GM12878 (cell line): ENCODE measurements at regions not wholly inside any gene's neighbourhood (a gene's known extent, or its start where the extent isn't known, plus 50 kb on each side); places are given as distances from the start of the nearest gene placed in this dataset.

ENCODE experiments used
- ATAC-seq: fragments of 200-7000 bp; cut with Tn5 transposase; 3 replicates; pipeline ENCODE4 v1.9.1; 2020; ENCODE audit warnings: mild to moderate bottlenecking, moderate library complexity
- BruUV-seq: library from RNA; stranded (reverse); fragments of 400-500 nt; replicated peaks from 2 replicates; lab custom pipeline; 2021; lab: Mats Ljungman, UMichigan
- CTCF ChIA-PET: fragments of 300-600 bp; sonication (Branson Sonifier 250); formaldehyde crosslinking; extraction: SDS; loops from one replicate; lab custom pipeline; 2021; ENCODE audit warnings: inconsistent platforms; lab: Yijun Ruan, JAX
- POLR2A ChIA-PET: fragments of 350-600 bp; formaldehyde crosslinking; extraction: SDS; loops from one replicate; lab custom pipeline; 2021; ENCODE audit warnings: inconsistent platforms; lab: Charles Lee
- RAD21 ChIA-PET: fragments of 300-600 bp; sonication (Branson Sonifier 250); formaldehyde crosslinking; loops from one replicate; lab custom pipeline; 2023; ENCODE audit warnings: antibody characterized with exemption; ENCODE audit not compliant: unreplicated experiment; lab: Charles Lee
- SMC1A ChIA-PET: fragments of 300-600 bp; sonication (Branson Sonifier 250); formaldehyde crosslinking; loops from one replicate; lab custom pipeline; 2023; ENCODE audit not compliant: unreplicated experiment, uncharacterized antibody; lab: Charles Lee
- DNase-seq: peaks from one replicate; pipeline ENCODE4 v3.0.0-alpha.2; 2011; ENCODE audit warnings: low read depth, low spot score
- FAIRE-seq: peaks from 3 replicates; lab custom pipeline; 2011; peaks lifted over from hg19 to GRCh38; lab: Jason Lieb, UNC
- H2AFZ ChIP-seq: 2 replicates; pipeline ENCODE4 v1.6.0; 2011; ENCODE audit warnings: low read depth, low read length, control low read depth; ENCODE audit not compliant: control insufficient read depth
- H3K27ac ChIP-seq: 2 replicates; pipeline ENCODE4 v1.5.1; 2011; ENCODE audit warnings: control low read depth; ENCODE audit not compliant: control insufficient read depth, insufficient read depth
- H3K27me3 ChIP-seq, 2 experiments: replicated peaks in 1 of 2; 2 replicates each; pipeline versions ENCODE4 v1.6.0 to v1.6.1; 2011; ENCODE audit warnings: low read length in 1 of 2; ENCODE audit not compliant: control insufficient read depth in 2 of 2, insufficient read depth in 2 of 2
- H3K36me3 ChIP-seq, 2 experiments: 2 replicates each; pipeline ENCODE4 v1.5.1; 2011; ENCODE audit warnings: low read length in 1 of 2; ENCODE audit not compliant: control insufficient read depth in 2 of 2, insufficient read depth in 2 of 2
- H3K4me1 ChIP-seq: 2 replicates; pipeline ENCODE4 v1.6.1; 2011; ENCODE audit warnings: mild to moderate bottlenecking, low read length, moderate library complexity, mixed read lengths; ENCODE audit not compliant: control insufficient read depth, insufficient read depth
- H3K4me2 ChIP-seq: 2 replicates; pipeline ENCODE4 v1.6.0; 2011; ENCODE audit warnings: control low read depth; ENCODE audit not compliant: control insufficient read depth, insufficient read depth
- H3K4me3 ChIP-seq: fragments of 200-600 bp; sonication (generic); 2 replicates; pipeline ENCODE4 v1.5.1; 2016
- H3K79me2 ChIP-seq: 2 replicates; pipeline ENCODE4 v1.6.0; 2011; ENCODE audit warnings: low read length; ENCODE audit not compliant: control insufficient read depth, insufficient read depth
- H3K9ac ChIP-seq: 2 replicates; pipeline ENCODE4 v1.8.0; 2011; ENCODE audit warnings: low read length, control low read depth, mixed read lengths; ENCODE audit not compliant: control insufficient read depth, insufficient read depth
- H3K9me3 ChIP-seq: replicated peaks from 3 replicates; pipeline ENCODE4 v1.5.1; 2011; ENCODE audit warnings: mild to moderate bottlenecking, low read length; ENCODE audit not compliant: control insufficient read depth, insufficient read depth
- H4K20me1 ChIP-seq: 2 replicates; pipeline ENCODE4 v1.6.0; 2011; ENCODE audit not compliant: control insufficient read depth, insufficient read depth
- CHD1 ChIP-seq: IDR thresholded peaks from 2 replicates; pipeline ENCODE4 v1.6.1; 2012; ENCODE audit warnings: low read depth, low read length, improper control_type of control experiment
- CREB1 ChIP-seq: IDR thresholded peaks from 2 replicates; pipeline ENCODE4 v1.6.1; 2012; ENCODE audit warnings: low read depth, mild to moderate bottlenecking, inconsistent platforms
- MTA2 ChIP-seq: fragments of 450-650 bp; IDR thresholded peaks from 2 replicates; pipeline ENCODE4 v1.6.1; 2016; ENCODE audit warnings: low read depth, mild to moderate bottlenecking, moderate library complexity
- SKIL ChIP-seq: fragments of 450-650 bp; IDR thresholded peaks from 2 replicates; pipeline ENCODE4 v1.6.1; 2017; ENCODE audit warnings: mild to moderate bottlenecking, low read depth, inconsistent platforms; ENCODE audit not compliant: poor library complexity, severe bottlenecking
- WGBS: methylation state at CpG from one replicate; pipeline ENCODE4 v1.1.6; 2016; ENCODE audit warnings: low lambda C conversion rate; ENCODE audit not compliant: insufficient replicate concordance, insufficient coverage; ENCODE audit errors: missing lambda C conversion rate; 5-methylcytosine and 5-hydroxymethylcytosine counted together
- in situ Hi-C: fragments of 300-500 bp; cut with MboI; formaldehyde crosslinking; loops from 9 replicates; pipeline ENCODE4 v1.14.3; 2018; ENCODE audit warnings: mixed read lengths
- intact Hi-C: fragments of 100-400 bp; cut with micrococcal nuclease; formaldehyde crosslinking; loops from one replicate; pipeline ENCODE4 v1.14.2; 2022; ENCODE audit not compliant: unreplicated experiment

DNA sequence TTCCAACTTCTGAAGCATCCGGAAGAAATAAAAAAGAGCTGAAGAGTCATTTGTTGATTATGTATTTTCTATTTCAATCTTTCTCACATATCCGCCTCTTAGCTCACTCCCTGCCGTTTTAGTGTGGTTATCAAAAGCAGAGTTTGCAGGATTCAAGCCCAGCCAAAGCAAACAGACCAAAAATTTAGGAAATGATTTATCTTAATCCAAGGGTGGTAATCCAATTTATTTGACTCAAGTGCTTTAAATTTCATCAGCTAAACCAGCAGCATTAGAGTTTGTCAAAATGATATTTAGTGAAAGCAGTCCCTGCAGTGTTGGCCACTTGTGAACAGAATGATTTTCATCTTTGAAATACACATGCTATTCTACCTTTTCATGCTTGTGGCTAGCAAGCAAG, 129.3 kb upstream of the CCDC68 start (continued):
- TF ChIP-seq SKIL, result no peak

- ATAC-seq, result peak; percentile 83
- SMC1A ChIA-PET, result interaction anchor here (2.6 kb wide), 1 partner anchor 19 kb away, joined by 13 read pairs; no protein-coding TSS in a partner anchor
- TF ChIP-seq CREB1, result peak; percentile 32; the same call in 1 of the 2 replicates
- 0 out of 2 replicates have a peak, but pooled peaks have one; percentile 26 for TF ChIP-seq MTA2
- TF ChIP-seq CHD1, result no peak
- TF ChIP-seq, all 136 proteins: peak for 2
- intact Hi-C loops, result no loop called here
- H3K9me3 ChIP-seq, result no peaks in the 10 kb centered on the region
- H4K20me1 ChIP-seq, result no peaks in the 10 kb centered on the region
- H3K9ac ChIP-seq, result no peak overlapping the region
- H3K79me2 ChIP-seq, result no peaks in the 10 kb centered on the region
- no TSS peak for BruUV-seq
- no peaks in the 10 kb centered on the region for H3K36me3 ChIP-seq
- in situ Hi-C loops, result no loop called here
- no peaks in the 10 kb centered on the region for H3K4me1 ChIP-seq
- DNase-seq, result no peak
- ChIA-PET POLR2A (no interaction called here), CTCF (no interaction called here), RAD21 (no interaction called here)
- no peak for FAIRE-seq
- no peak overlapping the region for H2AFZ ChIP-seq
- H3K4me3 ChIP-seq, result no peak overlapping the region
- no peaks in the 10 kb centered on the region for H3K27me3 ChIP-seq
- no peak overlapping the region for H3K27ac ChIP-seq
- WGBS, result 2% methylated on average over 2 of the region's 2 CpGs
- no peak overlapping the region for H3K4me2 ChIP-seq
These were observed 128.7 kb upstream of the CCDC68 start for GRCh38 chr18:55088000-55088401.
